GM23338 (cell line): ENCODE measurements at regions not wholly inside any gene's neighbourhood (a gene's known extent, or its start where the extent isn't known, plus 50 kb on each side); places are given as distances from the start of the nearest gene placed in this dataset.

Experiments used
- ATAC-seq: fragments of 200-7000 bp; cut with Tn5 transposase; 3 replicates; pipeline ENCODE4 v1.9.1; 2020
- DNase-seq: peaks from one replicate; pipeline ENCODE4 v3.0.0-alpha.2; 2015; ENCODE audit warnings: low spot score
- H2AFZ ChIP-seq: fragments of 200-600 bp; sonication (generic); 2 replicates; pipeline ENCODE4 v1.8.0; 2016; ENCODE audit warnings: antibody characterized with exemption, mild to moderate bottlenecking, moderate library complexity
- H3F3A ChIP-seq: fragments of 200-600 bp; sonication (generic); replicated peaks from 2 replicates; pipeline ENCODE4 v1.8.0; 2017; ENCODE audit warnings: antibody characterized with exemption, mixed run types, low read depth
- H3K27ac ChIP-seq: fragments of 200-600 bp; sonication (generic); 2 replicates; pipeline ENCODE4 v1.6.1; 2016; ENCODE audit warnings: low read depth
- H3K27me3 ChIP-seq: fragments of 200-600 bp; sonication (generic); 2 replicates; pipeline ENCODE4 v1.8.0; 2016; ENCODE audit warnings: mild to moderate bottlenecking, mixed run types, moderate library complexity; ENCODE audit not compliant: insufficient read depth
- H3K36me3 ChIP-seq: fragments of 200-600 bp; sonication (generic); 2 replicates; pipeline ENCODE4 v1.8.0; 2016; ENCODE audit warnings: mild to moderate bottlenecking; ENCODE audit not compliant: insufficient read depth
- H3K4me1 ChIP-seq: fragments of 200-600 bp; sonication (generic); 2 replicates; pipeline ENCODE4 v1.8.0; 2016; ENCODE audit warnings: mild to moderate bottlenecking, moderate library complexity; ENCODE audit not compliant: insufficient read depth
- H3K4me2 ChIP-seq: fragments of 200-600 bp; sonication (generic); 2 replicates; pipeline ENCODE4 v1.7.1; 2017; ENCODE audit warnings: mixed run types
- H3K4me3 ChIP-seq: fragments of 200-600 bp; sonication (generic); 2 replicates; pipeline ENCODE4 v1.6.1; 2016; ENCODE audit warnings: mixed run types
- H3K79me2 ChIP-seq: fragments of 200-600 bp; sonication (generic); replicated peaks from 2 replicates; pipeline ENCODE4 v1.8.0; 2017; ENCODE audit warnings: mild to moderate bottlenecking; ENCODE audit not compliant: insufficient read depth
- H3K9me2 ChIP-seq: fragments of 200-600 bp; sonication (generic); 2 replicates; pipeline ENCODE4 v1.8.0; 2017; ENCODE audit not compliant: insufficient read depth
- H4K20me1 ChIP-seq: fragments of 200-600 bp; sonication (generic); replicated peaks from 2 replicates; pipeline ENCODE4 v1.8.0; 2017; ENCODE audit warnings: mild to moderate bottlenecking; ENCODE audit not compliant: insufficient read depth
- H3K27ac Mint-ChIP-seq: 2 replicates; pipeline ENCODE4 v1.8.0; 2020; ENCODE audit warnings: inconsistent platforms, mild to moderate bottlenecking, moderate library complexity, mixed read lengths
- H3K27me3 Mint-ChIP-seq: 3 replicates; pipeline ENCODE4 v1.8.0; 2022; ENCODE audit warnings: low read depth, mild to moderate bottlenecking, moderate library complexity, mixed read lengths, inconsistent platforms; ENCODE audit not compliant: insufficient read depth, poor library complexity
- H3K36me3 Mint-ChIP-seq: 3 replicates; pipeline ENCODE4 v1.8.0; 2021; ENCODE audit warnings: low read depth, mild to moderate bottlenecking, inconsistent platforms, moderate library complexity, mixed read lengths
- H3K4me1 Mint-ChIP-seq: 3 replicates; pipeline ENCODE4 v1.8.0; 2020; ENCODE audit warnings: mild to moderate bottlenecking, inconsistent platforms, mixed read lengths
- H3K4me3 Mint-ChIP-seq: 3 replicates; pipeline ENCODE4 v1.8.0; 2021; ENCODE audit warnings: moderate library complexity, mild to moderate bottlenecking, inconsistent platforms, mixed read lengths
- H3K9me3 Mint-ChIP-seq: 3 replicates; pipeline ENCODE4 v1.8.0; 2020; ENCODE audit warnings: moderate library complexity, mild to moderate bottlenecking, inconsistent platforms, mixed read lengths
- CREB1 ChIP-seq: fragments of 250-450 bp; sonication (Bioruptor Pico); IDR thresholded peaks from 2 replicates; pipeline ENCODE4 v1.5.0; 2020; ENCODE audit warnings: low read depth, mild to moderate bottlenecking, moderate library complexity
- EZH2 ChIP-seq: fragments of 200-600 bp; sonication (generic); IDR thresholded peaks from one replicate; pipeline ENCODE4 v1.8.0; 2017; ENCODE audit warnings: antibody characterized with exemption, mild to moderate bottlenecking, low read depth; ENCODE audit not compliant: unreplicated experiment
- EZH2phosphoT487 ChIP-seq: fragments of 200-600 bp; sonication (generic); IDR thresholded peaks from one replicate; pipeline ENCODE4 v1.8.1; 2018; ENCODE audit warnings: antibody characterized with exemption; ENCODE audit not compliant: unreplicated experiment
- POLR2AphosphoS5 ChIP-seq: IDR thresholded peaks from 2 replicates; pipeline ENCODE4 v1.6.1; 2016; ENCODE audit warnings: antibody characterized with exemption, low read depth
- STAT1 ChIP-seq: IDR thresholded peaks from one replicate; pipeline ENCODE4 v1.6.1; 2016; ENCODE audit warnings: antibody characterized with exemption; ENCODE audit not compliant: unreplicated experiment
- ZNF114 ChIP-seq: fragments of 250-450 bp; sonication (Bioruptor Pico); IDR thresholded peaks from 2 replicates; pipeline ENCODE4 v1.5.0; 2020; ENCODE audit warnings: mild to moderate bottlenecking, moderate library complexity
- TF ChIP-seq, protein P1 (sequence below), 2 experiments: fragments of 200-600 bp in 1 of 2; sonication (generic) in 1 of 2; conservative IDR thresholded peaks; 2 replicates each; pipeline versions ENCODE4 v1.5.1 to v1.6.1; 2016 to 2017; ENCODE audit warnings: antibody characterized with exemption in 2 of 2, low read depth in 2 of 2, mild to moderate bottlenecking in 2 of 2, moderate library complexity in 1 of 2
- TF ChIP-seq, protein P2 (sequence below): fragments of 250-450 bp; sonication (Bioruptor Pico); IDR thresholded peaks from 2 replicates; pipeline ENCODE4 v1.5.0; 2020; ENCODE audit warnings: mild to moderate bottlenecking, moderate library complexity
- TF ChIP-seq, protein P3 (sequence below): IDR thresholded peaks from one replicate; pipeline ENCODE4 v1.6.1; 2018; ENCODE audit warnings: antibody characterized with exemption; ENCODE audit not compliant: unreplicated experiment
- TF ChIP-seq, protein P4 (sequence below): IDR thresholded peaks from 2 replicates; pipeline ENCODE4 v1.6.1; 2016; ENCODE audit warnings: antibody characterized with exemption

DNA sequence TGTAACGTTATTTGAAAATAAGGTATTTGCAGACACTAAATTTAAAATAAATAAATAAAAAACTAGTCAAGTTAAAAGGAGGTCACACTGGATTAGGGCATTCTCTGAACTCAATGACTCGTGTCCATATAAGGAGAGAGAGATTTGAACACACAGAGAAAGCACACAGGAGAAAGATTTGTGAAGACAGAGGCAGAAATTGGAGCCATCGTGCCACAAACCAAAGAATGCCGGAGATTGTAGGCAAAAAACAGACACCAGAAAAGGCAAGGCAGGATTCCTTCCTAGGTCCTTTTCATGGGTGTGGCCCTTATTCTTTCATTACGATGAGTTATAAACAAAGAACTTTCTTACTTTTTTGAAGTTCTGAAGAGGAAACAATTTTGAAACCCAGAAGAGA is 981.5 kb downstream of the DCDC2C start:
- Mint-ChIP-seq H3K9me3 (peaks cover 69% of the 10 kb centered on the region), H3K36me3 (peaks cover 3% of the 10 kb centered on the region; the same call in 2 of the 3 replicates), H3K4me3 (no peak overlapping the region), H3K4me1 (no peaks in the 10 kb centered on the region), H3K27me3 (no peaks in the 10 kb centered on the region), H3K27ac (peak overlapping the region; percentile 64; the same call in 1 of the 2 replicates)
- Histone ChIP-seq H3K4me3 (no peak overlapping the region), H3F3A (no peaks in the 10 kb centered on the region), H3K4me1 (no peaks in the 10 kb centered on the region), H3K27ac (no peak overlapping the region), H3K4me2 (no peak overlapping the region), H3K36me3 (no peaks in the 10 kb centered on the region), H3K79me2 (no peaks in the 10 kb centered on the region), H3K27me3 (no peaks in the 10 kb centered on the region), H4K20me1 (no peaks in the 10 kb centered on the region), H3K9me2 (no peaks in the 10 kb centered on the region), H2AFZ (no peak overlapping the region; the same call in 1 of the 2 replicates)
- ATAC-seq: no peak
- no peak for DNase-seq
- TF ChIP-seq, protein P1, sequence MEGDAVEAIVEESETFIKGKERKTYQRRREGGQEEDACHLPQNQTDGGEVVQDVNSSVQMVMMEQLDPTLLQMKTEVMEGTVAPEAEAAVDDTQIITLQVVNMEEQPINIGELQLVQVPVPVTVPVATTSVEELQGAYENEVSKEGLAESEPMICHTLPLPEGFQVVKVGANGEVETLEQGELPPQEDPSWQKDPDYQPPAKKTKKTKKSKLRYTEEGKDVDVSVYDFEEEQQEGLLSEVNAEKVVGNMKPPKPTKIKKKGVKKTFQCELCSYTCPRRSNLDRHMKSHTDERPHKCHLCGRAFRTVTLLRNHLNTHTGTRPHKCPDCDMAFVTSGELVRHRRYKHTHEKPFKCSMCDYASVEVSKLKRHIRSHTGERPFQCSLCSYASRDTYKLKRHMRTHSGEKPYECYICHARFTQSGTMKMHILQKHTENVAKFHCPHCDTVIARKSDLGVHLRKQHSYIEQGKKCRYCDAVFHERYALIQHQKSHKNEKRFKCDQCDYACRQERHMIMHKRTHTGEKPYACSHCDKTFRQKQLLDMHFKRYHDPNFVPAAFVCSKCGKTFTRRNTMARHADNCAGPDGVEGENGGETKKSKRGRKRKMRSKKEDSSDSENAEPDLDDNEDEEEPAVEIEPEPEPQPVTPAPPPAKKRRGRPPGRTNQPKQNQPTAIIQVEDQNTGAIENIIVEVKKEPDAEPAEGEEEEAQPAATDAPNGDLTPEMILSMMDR (conservative IDR thresholded peaks at IDR 0.05; ENCODE audit: low read depth in 2 of 2): no peak
- TF ChIP-seq, protein P2, sequence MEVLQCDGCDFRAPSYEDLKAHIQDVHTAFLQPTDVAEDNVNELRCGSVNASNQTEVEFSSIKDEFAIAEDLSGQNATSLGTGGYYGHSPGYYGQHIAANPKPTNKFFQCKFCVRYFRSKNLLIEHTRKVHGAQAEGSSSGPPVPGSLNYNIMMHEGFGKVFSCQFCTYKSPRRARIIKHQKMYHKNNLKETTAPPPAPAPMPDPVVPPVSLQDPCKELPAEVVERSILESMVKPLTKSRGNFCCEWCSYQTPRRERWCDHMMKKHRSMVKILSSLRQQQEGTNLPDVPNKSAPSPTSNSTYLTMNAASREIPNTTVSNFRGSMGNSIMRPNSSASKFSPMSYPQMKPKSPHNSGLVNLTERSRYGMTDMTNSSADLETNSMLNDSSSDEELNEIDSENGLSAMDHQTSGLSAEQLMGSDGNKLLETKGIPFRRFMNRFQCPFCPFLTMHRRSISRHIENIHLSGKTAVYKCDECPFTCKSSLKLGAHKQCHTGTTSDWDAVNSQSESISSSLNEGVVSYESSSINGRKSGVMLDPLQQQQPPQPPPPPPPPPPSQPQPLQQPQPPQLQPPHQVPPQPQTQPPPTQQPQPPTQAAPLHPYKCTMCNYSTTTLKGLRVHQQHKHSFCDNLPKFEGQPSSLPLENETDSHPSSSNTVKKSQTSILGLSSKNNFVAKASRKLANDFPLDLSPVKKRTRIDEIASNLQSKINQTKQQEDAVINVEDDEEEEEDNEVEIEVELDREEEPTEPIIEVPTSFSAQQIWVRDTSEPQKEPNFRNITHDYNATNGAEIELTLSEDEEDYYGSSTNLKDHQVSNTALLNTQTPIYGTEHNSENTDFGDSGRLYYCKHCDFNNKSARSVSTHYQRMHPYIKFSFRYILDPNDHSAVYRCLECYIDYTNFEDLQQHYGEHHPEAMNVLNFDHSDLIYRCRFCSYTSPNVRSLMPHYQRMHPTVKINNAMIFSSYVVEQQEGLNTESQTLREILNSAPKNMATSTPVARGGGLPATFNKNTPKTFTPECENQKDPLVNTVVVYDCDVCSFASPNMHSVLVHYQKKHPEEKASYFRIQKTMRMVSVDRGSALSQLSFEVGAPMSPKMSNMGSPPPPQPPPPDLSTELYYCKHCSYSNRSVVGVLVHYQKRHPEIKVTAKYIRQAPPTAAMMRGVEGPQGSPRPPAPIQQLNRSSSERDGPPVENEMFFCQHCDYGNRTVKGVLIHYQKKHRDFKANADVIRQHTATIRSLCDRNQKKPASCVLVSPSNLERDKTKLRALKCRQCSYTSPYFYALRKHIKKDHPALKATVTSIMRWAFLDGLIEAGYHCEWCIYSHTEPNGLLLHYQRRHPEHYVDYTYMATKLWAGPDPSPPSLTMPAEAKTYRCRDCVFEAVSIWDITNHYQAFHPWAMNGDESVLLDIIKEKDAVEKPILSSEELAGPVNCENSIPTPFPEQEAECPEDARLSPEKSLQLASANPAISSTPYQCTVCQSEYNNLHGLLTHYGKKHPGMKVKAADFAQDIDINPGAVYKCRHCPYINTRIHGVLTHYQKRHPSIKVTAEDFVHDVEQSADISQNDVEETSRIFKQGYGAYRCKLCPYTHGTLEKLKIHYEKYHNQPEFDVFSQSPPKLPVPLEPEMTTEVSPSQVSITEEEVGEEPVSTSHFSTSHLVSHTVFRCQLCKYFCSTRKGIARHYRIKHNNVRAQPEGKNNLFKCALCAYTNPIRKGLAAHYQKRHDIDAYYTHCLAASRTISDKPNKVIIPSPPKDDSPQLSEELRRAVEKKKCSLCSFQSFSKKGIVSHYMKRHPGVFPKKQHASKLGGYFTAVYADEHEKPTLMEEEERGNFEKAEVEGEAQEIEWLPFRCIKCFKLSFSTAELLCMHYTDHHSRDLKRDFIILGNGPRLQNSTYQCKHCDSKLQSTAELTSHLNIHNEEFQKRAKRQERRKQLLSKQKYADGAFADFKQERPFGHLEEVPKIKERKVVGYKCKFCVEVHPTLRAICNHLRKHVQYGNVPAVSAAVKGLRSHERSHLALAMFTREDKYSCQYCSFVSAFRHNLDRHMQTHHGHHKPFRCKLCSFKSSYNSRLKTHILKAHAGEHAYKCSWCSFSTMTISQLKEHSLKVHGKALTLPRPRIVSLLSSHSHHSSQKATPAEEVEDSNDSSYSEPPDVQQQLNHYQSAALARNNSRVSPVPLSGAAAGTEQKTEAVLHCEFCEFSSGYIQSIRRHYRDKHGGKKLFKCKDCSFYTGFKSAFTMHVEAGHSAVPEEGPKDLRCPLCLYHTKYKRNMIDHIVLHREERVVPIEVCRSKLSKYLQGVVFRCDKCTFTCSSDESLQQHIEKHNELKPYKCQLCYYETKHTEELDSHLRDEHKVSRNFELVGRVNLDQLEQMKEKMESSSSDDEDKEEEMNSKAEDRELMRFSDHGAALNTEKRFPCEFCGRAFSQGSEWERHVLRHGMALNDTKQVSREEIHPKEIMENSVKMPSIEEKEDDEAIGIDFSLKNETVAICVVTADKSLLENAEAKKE: no peak
- TF ChIP-seq, protein P3, sequence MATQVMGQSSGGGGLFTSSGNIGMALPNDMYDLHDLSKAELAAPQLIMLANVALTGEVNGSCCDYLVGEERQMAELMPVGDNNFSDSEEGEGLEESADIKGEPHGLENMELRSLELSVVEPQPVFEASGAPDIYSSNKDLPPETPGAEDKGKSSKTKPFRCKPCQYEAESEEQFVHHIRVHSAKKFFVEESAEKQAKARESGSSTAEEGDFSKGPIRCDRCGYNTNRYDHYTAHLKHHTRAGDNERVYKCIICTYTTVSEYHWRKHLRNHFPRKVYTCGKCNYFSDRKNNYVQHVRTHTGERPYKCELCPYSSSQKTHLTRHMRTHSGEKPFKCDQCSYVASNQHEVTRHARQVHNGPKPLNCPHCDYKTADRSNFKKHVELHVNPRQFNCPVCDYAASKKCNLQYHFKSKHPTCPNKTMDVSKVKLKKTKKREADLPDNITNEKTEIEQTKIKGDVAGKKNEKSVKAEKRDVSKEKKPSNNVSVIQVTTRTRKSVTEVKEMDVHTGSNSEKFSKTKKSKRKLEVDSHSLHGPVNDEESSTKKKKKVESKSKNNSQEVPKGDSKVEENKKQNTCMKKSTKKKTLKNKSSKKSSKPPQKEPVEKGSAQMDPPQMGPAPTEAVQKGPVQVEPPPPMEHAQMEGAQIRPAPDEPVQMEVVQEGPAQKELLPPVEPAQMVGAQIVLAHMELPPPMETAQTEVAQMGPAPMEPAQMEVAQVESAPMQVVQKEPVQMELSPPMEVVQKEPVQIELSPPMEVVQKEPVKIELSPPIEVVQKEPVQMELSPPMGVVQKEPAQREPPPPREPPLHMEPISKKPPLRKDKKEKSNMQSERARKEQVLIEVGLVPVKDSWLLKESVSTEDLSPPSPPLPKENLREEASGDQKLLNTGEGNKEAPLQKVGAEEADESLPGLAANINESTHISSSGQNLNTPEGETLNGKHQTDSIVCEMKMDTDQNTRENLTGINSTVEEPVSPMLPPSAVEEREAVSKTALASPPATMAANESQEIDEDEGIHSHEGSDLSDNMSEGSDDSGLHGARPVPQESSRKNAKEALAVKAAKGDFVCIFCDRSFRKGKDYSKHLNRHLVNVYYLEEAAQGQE: no peak
- TF ChIP-seq STAT1: no peak
- no peak for TF ChIP-seq POLR2AphosphoS5
- TF ChIP-seq EZH2: no peak
- no peak for TF ChIP-seq ZNF114 (CRISPR knock-in tag)
- no peak for TF ChIP-seq CREB1 (CRISPR knock-in tag)
- TF ChIP-seq EZH2phosphoT487: no peak
- TF ChIP-seq, protein P4, sequence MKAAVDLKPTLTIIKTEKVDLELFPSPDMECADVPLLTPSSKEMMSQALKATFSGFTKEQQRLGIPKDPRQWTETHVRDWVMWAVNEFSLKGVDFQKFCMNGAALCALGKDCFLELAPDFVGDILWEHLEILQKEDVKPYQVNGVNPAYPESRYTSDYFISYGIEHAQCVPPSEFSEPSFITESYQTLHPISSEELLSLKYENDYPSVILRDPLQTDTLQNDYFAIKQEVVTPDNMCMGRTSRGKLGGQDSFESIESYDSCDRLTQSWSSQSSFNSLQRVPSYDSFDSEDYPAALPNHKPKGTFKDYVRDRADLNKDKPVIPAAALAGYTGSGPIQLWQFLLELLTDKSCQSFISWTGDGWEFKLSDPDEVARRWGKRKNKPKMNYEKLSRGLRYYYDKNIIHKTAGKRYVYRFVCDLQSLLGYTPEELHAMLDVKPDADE: no peak
